ENCODE measurements at regions not wholly inside any gene's neighbourhood (a gene's known extent, or its start where the extent isn't known, plus 50 kb on each side); places are given as distances from the start of the nearest gene placed in this dataset.

- no peak for TF ChIP-seq CTCF (conservative IDR thresholded peaks at IDR 0.05; ENCODE audit: control insufficient read depth, insufficient read depth, low read depth, low read length)
- no peak for DNase-seq (ENCODE audit: low read depth)
- no peak overlapping the region for H3K4me3 ChIP-seq (ENCODE audit: control insufficient read depth, low read depth, low read length)
Observed at GRCh38 chr2:14336759-14337382, 295.6 kb upstream of the LRATD1 start.

GRCh38 chr2:14340703-14341102 lies 291.8 kb upstream of the LRATD1 start:
- H3K4me3 ChIP-seq (ENCODE audit: control insufficient read depth, low read depth, low read length) = no peak overlapping the region
- no peak for DNase-seq (ENCODE audit: low read depth)
- no peak for TF ChIP-seq CTCF (conservative IDR thresholded peaks at IDR 0.05; ENCODE audit: control insufficient read depth, insufficient read depth, low read depth, low read length)

- no peak for TF ChIP-seq CTCF (conservative IDR thresholded peaks at IDR 0.05; ENCODE audit: control insufficient read depth, insufficient read depth, low read depth, low read length)
Observed at GRCh38 chr2:14342313-14342712, 290.2 kb upstream of the LRATD1 start.

GRCh38 chr2:14344355-14344754 lies 288.2 kb upstream of the LRATD1 start:
- no peak for TF ChIP-seq CTCF (conservative IDR thresholded peaks at IDR 0.05; ENCODE audit: control insufficient read depth, insufficient read depth, low read depth, low read length)
- no peak overlapping the region for H3K4me3 ChIP-seq (ENCODE audit: control insufficient read depth, low read depth, low read length)
- DNase-seq (ENCODE audit: low read depth) = no peak

More at GRCh38 chr2:14342313-14342712, 290.2 kb upstream of the LRATD1 start:
- DNase-seq (ENCODE audit: low read depth) = no peak
- no peak overlapping the region for H3K4me3 ChIP-seq (ENCODE audit: control insufficient read depth, low read depth, low read length)

GRCh38 chr2:14348247-14348646 lies 284.3 kb upstream of the LRATD1 start:
- no peak for DNase-seq (ENCODE audit: low read depth)
- no peak overlapping the region for H3K4me3 ChIP-seq (ENCODE audit: control insufficient read depth, low read depth, low read length)

GRCh38 chr2:14350856-14351255 lies 281.7 kb upstream of the LRATD1 start:
- no peak for TF ChIP-seq CTCF (conservative IDR thresholded peaks at IDR 0.05; ENCODE audit: control insufficient read depth, insufficient read depth, low read depth, low read length)
- peak; percentile 8 for DNase-seq (ENCODE audit: low read depth)

More at GRCh38 chr2:14348247-14348646, 284.3 kb upstream of the LRATD1 start:
- no peak for TF ChIP-seq CTCF (conservative IDR thresholded peaks at IDR 0.05; ENCODE audit: control insufficient read depth, insufficient read depth, low read depth, low read length)

GRCh38 chr2:14352067-14352466 lies 280.4 kb upstream of the LRATD1 start:
- no peak for DNase-seq (ENCODE audit: low read depth)
- TF ChIP-seq CTCF (conservative IDR thresholded peaks at IDR 0.05; ENCODE audit: control insufficient read depth, insufficient read depth, low read depth, low read length) = no peak
- no peak overlapping the region for H3K4me3 ChIP-seq (ENCODE audit: control insufficient read depth, low read depth, low read length)

More at GRCh38 chr2:14350856-14351255, 281.7 kb upstream of the LRATD1 start:
- no peak overlapping the region for H3K4me3 ChIP-seq (ENCODE audit: control insufficient read depth, low read depth, low read length)

Measured in fibroblast of mammary gland (primary cell).